Endothelial cell of umbilical vein (primary cell): ENCODE measurements at regions not wholly inside any gene's neighbourhood (a gene's known extent, or its start where the extent isn't known, plus 50 kb on each side); places are given as distances from the start of the nearest gene placed in this dataset.

ENCODE experiments used
- BruUV-seq: library from RNA; stranded (reverse); fragments of 400-500 nt; replicated peaks from 2 replicates; lab custom pipeline; 2021; lab: Mats Ljungman, UMichigan
- CTCF ChIA-PET: fragments of 300-600, 350-600 bp; sonication (Branson Sonifier 250); formaldehyde crosslinking; loops from one replicate; lab custom pipeline; 2021; ENCODE audit warnings: antibody characterized with exemption, inconsistent platforms; lab: Charles Lee
- POLR2A ChIA-PET: fragments of 300-600, 350-600 bp; sonication (Branson Sonifier 250); formaldehyde crosslinking; loops from one replicate; lab custom pipeline; 2021; ENCODE audit warnings: antibody characterized with exemption, inconsistent platforms; lab: Charles Lee
- DNase-seq: peaks from one replicate; pipeline ENCODE4 v3.0.0-alpha.2; 2011; ENCODE audit warnings: low read depth, low spot score
- FAIRE-seq: peaks from 2 replicates; lab custom pipeline; 2011; peaks lifted over from hg19 to GRCh38; lab: Jason Lieb, UNC
- H2AFZ ChIP-seq: 2 replicates; pipeline ENCODE4 v1.6.0; 2012; ENCODE audit warnings: low read depth, low read length, control low read depth, inconsistent platforms
- H3K27ac ChIP-seq: 2 replicates; pipeline ENCODE4 v1.5.1; 2011; ENCODE audit warnings: low read depth, mild to moderate bottlenecking, control low read depth, low read length, moderate library complexity; ENCODE audit not compliant: insufficient read depth
- H3K27me3 ChIP-seq, 2 experiments: 2 replicates each; pipeline versions ENCODE4 v1.6.0 to v1.6.1; 2011; ENCODE audit warnings: low read length in 2 of 2, mixed read lengths in 1 of 2; ENCODE audit not compliant: control insufficient read depth in 2 of 2, insufficient read depth in 2 of 2
- H3K36me3 ChIP-seq, 2 experiments: 2 replicates in 1 of 2; 3 replicates in 1 of 2; pipeline ENCODE4 v1.5.1; 2011; ENCODE audit warnings: low read length in 2 of 2, mild to moderate bottlenecking in 1 of 2, moderate library complexity in 1 of 2; ENCODE audit not compliant: control insufficient read depth in 2 of 2, insufficient read depth in 2 of 2; ENCODE audit errors: extremely low read depth in 1 of 2
- H3K4me1 ChIP-seq: 3 replicates; pipeline ENCODE4 v1.5.1; 2011; ENCODE audit warnings: mild to moderate bottlenecking, low read length; ENCODE audit not compliant: control insufficient read depth, insufficient read depth; ENCODE audit errors: extremely low read depth
- H3K4me2 ChIP-seq: 2 replicates; pipeline ENCODE4 v1.6.1; 2011; ENCODE audit warnings: low read length, control low read depth, mixed read lengths; ENCODE audit not compliant: insufficient read depth
- H3K4me3 ChIP-seq, 3 experiments: fragments of 200-600 bp in 1 of 3; sonication (generic), shearing (Covaris generic) in 1 of 3; replicated peaks in 1 of 3; 2 replicates each; pipeline ENCODE4 v1.5.1; 2011 to 2016; ENCODE audit warnings: control low read depth in 3 of 3, low read length in 3 of 3, mild to moderate bottlenecking in 2 of 3, inconsistent platforms in 1 of 3, low read depth in 1 of 3, moderate library complexity in 1 of 3; ENCODE audit not compliant: insufficient read depth in 1 of 3
- H3K79me2 ChIP-seq: 2 replicates; pipeline ENCODE4 v1.6.0; 2012; ENCODE audit warnings: low read length, inconsistent platforms; ENCODE audit not compliant: control insufficient read depth, insufficient read depth
- H3K9ac ChIP-seq: replicated peaks from 2 replicates; pipeline ENCODE3; 2011; ENCODE audit warnings: low read length, control low read depth; ENCODE audit not compliant: insufficient read depth; ENCODE audit errors: extremely low read depth
- H3K9me1 ChIP-seq: replicated peaks from 3 replicates; pipeline ENCODE4 v1.6.0; 2011; ENCODE audit warnings: mild to moderate bottlenecking, low read length; ENCODE audit not compliant: control insufficient read depth, insufficient read depth; ENCODE audit errors: extremely low read depth
- H3K9me3 ChIP-seq: replicated peaks from 2 replicates; pipeline ENCODE4 v1.5.1; 2012; ENCODE audit warnings: low read length, inconsistent platforms; ENCODE audit not compliant: control insufficient read depth, insufficient read depth
- H4K20me1 ChIP-seq: replicated peaks from 2 replicates; pipeline ENCODE3; 2011; ENCODE audit warnings: mild to moderate bottlenecking, low read length; ENCODE audit not compliant: control insufficient read depth, insufficient read depth; ENCODE audit errors: extremely low read depth
- CTCF ChIP-seq, 2 donors: IDR thresholded peaks; 1 replicate in 1 of 2; 2 replicates in 1 of 2; pipeline ENCODE4 v1.5.1; 2011; ENCODE audit warnings: low read length in 2 of 2, mild to moderate bottlenecking in 2 of 2, moderate library complexity in 2 of 2, control low read depth in 1 of 2, inconsistent platforms in 1 of 2, low read depth in 1 of 2; ENCODE audit not compliant: insufficient read depth in 1 of 2; ENCODE audit errors: extremely low read depth in 1 of 2
- EZH2 ChIP-seq: IDR thresholded peaks from 2 replicates; pipeline ENCODE4 v1.6.1; 2012; ENCODE audit warnings: borderline replicate concordance, low read depth, mild to moderate bottlenecking, moderate library complexity, low read length, inconsistent platforms; ENCODE audit not compliant: severe bottlenecking
- FOS ChIP-seq: IDR thresholded peaks from 2 replicates; pipeline ENCODE4 v1.6.1; 2011; ENCODE audit warnings: mild to moderate bottlenecking, low read length, moderate library complexity, borderline replicate concordance; ENCODE audit not compliant: insufficient read depth
- GATA2 ChIP-seq: IDR thresholded peaks from 2 replicates; pipeline ENCODE4 v1.7.0; 2011; ENCODE audit warnings: low read depth, mild to moderate bottlenecking, moderate library complexity, mixed read lengths, low read length; ENCODE audit not compliant: insufficient read length, insufficient read depth
- JUN ChIP-seq: IDR thresholded peaks from 2 replicates; pipeline ENCODE4 v1.6.1; 2011; ENCODE audit warnings: borderline replicate concordance, low read depth; ENCODE audit not compliant: insufficient read length, insufficient read depth
- MAX ChIP-seq: IDR thresholded peaks from 2 replicates; pipeline ENCODE4 v1.6.1; 2011; ENCODE audit not compliant: insufficient read depth, insufficient read length
- MYC ChIP-seq: IDR thresholded peaks from one replicate; pipeline ENCODE4 v1.6.1; 2011; ENCODE audit warnings: mild to moderate bottlenecking, low read depth, low read length
- POLR2A ChIP-seq: IDR thresholded peaks from 2 replicates; pipeline ENCODE4 v1.6.1; 2012; ENCODE audit warnings: low read depth, mild to moderate bottlenecking, control low read depth, low read length
- POLR2AphosphoS5 ChIP-seq: IDR thresholded peaks from 2 replicates; pipeline ENCODE4 v1.6.1; 2012; ENCODE audit warnings: low read depth, mild to moderate bottlenecking, control low read depth, low read length, moderate library complexity; ENCODE audit not compliant: insufficient read depth
- dilution Hi-C: fragments of 300-500 bp; cut with MboI; formaldehyde crosslinking; loops from one replicate; pipeline ENCODE4 v1.15.0; 2019; ENCODE audit warnings: low sequenced_read_pairs; ENCODE audit not compliant: extremely low pct_ligation_motif_present
- intact Hi-C: fragments of 100-400 bp; cut with micrococcal nuclease; formaldehyde crosslinking; loops from one replicate; pipeline ENCODE4 v1.10.0; 2022

GRCh38 chr6:144729502-144729901, 444.4 kb downstream of the UTRN start:
- Histone ChIP-seq H3K4me2 (no peak overlapping the region), H3K9me1 (no peaks in the 10 kb centered on the region), H3K27me3 (no peaks in the 10 kb centered on the region), H2AFZ (no peak overlapping the region), H3K4me1 (no peaks in the 10 kb centered on the region), H4K20me1 (no peaks in the 10 kb centered on the region), H3K9ac (no peak overlapping the region), H3K4me3 (no peak overlapping the region), H3K27ac (no peak overlapping the region), H3K79me2 (no peaks in the 10 kb centered on the region), H3K9me3 (no peaks in the 10 kb centered on the region), H3K36me3 (peaks cover 1 to 8% of the 10 kb centered on the region in 2 experiments)
- no peak for TF ChIP-seq FOS
- no peak for TF ChIP-seq MAX
- no peak for TF ChIP-seq POLR2A
- no peak for TF ChIP-seq POLR2AphosphoS5
- TF ChIP-seq MYC = no peak
- no peak for TF ChIP-seq JUN
- no peak for TF ChIP-seq CTCF (IDR thresholded peaks at IDR 0.05; ENCODE audit: extremely low read depth in 1 of 2, insufficient read depth in 1 of 2, low read depth in 1 of 2, low read length in 2 of 2)
- no peak for TF ChIP-seq EZH2
- no peak for TF ChIP-seq GATA2
- intact Hi-C loops = no loop called here
- POLR2A ChIA-PET = no interaction called here
- CTCF ChIA-PET = interaction anchor here (1.0 to 1.1 kb wide), 2 partner anchors 15 to 19 kb away, joined by 3 read pairs; no protein-coding TSS in a partner anchor
- no TSS peak for BruUV-seq
- dilution Hi-C loops = no loop called here
- no peak for DNase-seq
- FAIRE-seq = no peak
